ENCODE measurements at regions not wholly inside any gene's neighbourhood (a gene's known extent, or its start where the extent isn't known, plus 50 kb on each side); places are given as distances from the start of the nearest gene placed in this dataset.

- Histone ChIP-seq H3K4me1 (ENCODE audit: control insufficient read depth, extremely low read depth, insufficient read depth, low read length) (no peaks in the 10 kb centered on the region), H3K9me1 (replicated peaks; ENCODE audit: control insufficient read depth, extremely low read depth, insufficient read depth, low read length) (no peaks in the 10 kb centered on the region), H4K20me1 (replicated peaks; ENCODE audit: control insufficient read depth, extremely low read depth, insufficient read depth, low read length) (no peaks in the 10 kb centered on the region), H3K79me2 (ENCODE audit: control insufficient read depth, insufficient read depth, low read length) (no peaks in the 10 kb centered on the region), H3K9ac (replicated peaks; ENCODE audit: extremely low read depth, insufficient read depth, low read length) (no peak overlapping the region), H3K27ac (ENCODE audit: insufficient read depth, low read depth, low read length) (no peak overlapping the region), H3K9me3 (replicated peaks; ENCODE audit: control insufficient read depth, insufficient read depth, low read length) (no peaks in the 10 kb centered on the region), H3K4me3 (replicated peaks in 1 of 3; ENCODE audit: insufficient read depth in 1 of 3, low read depth in 1 of 3, low read length in 3 of 3) (no peak overlapping the region), H2AFZ (ENCODE audit: low read depth, low read length) (no peak overlapping the region), H3K36me3 (ENCODE audit: control insufficient read depth in 2 of 2, extremely low read depth in 1 of 2, insufficient read depth in 2 of 2, low read length in 2 of 2) (no peaks in the 10 kb centered on the region), H3K27me3 (ENCODE audit: control insufficient read depth in 2 of 2, insufficient read depth in 2 of 2, low read length in 2 of 2) (no peaks in the 10 kb centered on the region), H3K4me2 (ENCODE audit: insufficient read depth, low read length) (no peak overlapping the region)
- TF ChIP-seq MYC (IDR thresholded peaks at IDR 0.05; ENCODE audit: low read depth, low read length) (no peak), POLR2AphosphoS5 (IDR thresholded peaks at IDR 0.05; ENCODE audit: insufficient read depth, low read depth, low read length) (no peak), MAX (IDR thresholded peaks at IDR 0.05; ENCODE audit: insufficient read depth, insufficient read length) (no peak), JUN (IDR thresholded peaks at IDR 0.05; ENCODE audit: borderline replicate concordance, insufficient read depth, insufficient read length, low read depth) (no peak), FOS (IDR thresholded peaks at IDR 0.05; ENCODE audit: borderline replicate concordance, insufficient read depth, low read length) (no peak), CTCF (IDR thresholded peaks at IDR 0.05; ENCODE audit: extremely low read depth in 1 of 2, insufficient read depth in 1 of 2, low read depth in 1 of 2, low read length in 2 of 2) (no peak), GATA2 (IDR thresholded peaks at IDR 0.05; ENCODE audit: insufficient read depth, insufficient read length, low read depth, low read length) (no peak), POLR2A (IDR thresholded peaks at IDR 0.05; ENCODE audit: low read depth, low read length) (no peak), EZH2 (IDR thresholded peaks at IDR 0.05; ENCODE audit: borderline replicate concordance, low read depth, low read length, severe bottlenecking) (no peak)
- DNase-seq (ENCODE audit: low read depth, low spot score) = no peak
- no peak for FAIRE-seq
- dilution Hi-C loops (cut with MboI; ENCODE audit: extremely low pct_ligation_motif_present, low sequenced_read_pairs) (no loop called here), intact Hi-C loops (cut with micrococcal nuclease) (no loop called here)
- ChIA-PET POLR2A (no interaction called here), CTCF (interaction anchor here (1.7 kb wide), 1 partner anchor 70 kb away, joined by 4 read pairs; no protein-coding TSS in a partner anchor)
- no TSS peak for BruUV-seq (replicated peaks)
These were observed 116.3 kb downstream of the RMI2 start for GRCh38 chr16:11461595-11461990.
